ENCODE measurements at regions not wholly inside any gene's neighbourhood (a gene's known extent, or its start where the extent isn't known, plus 50 kb on each side); places are given as distances from the start of the nearest gene placed in this dataset.

DNA sequence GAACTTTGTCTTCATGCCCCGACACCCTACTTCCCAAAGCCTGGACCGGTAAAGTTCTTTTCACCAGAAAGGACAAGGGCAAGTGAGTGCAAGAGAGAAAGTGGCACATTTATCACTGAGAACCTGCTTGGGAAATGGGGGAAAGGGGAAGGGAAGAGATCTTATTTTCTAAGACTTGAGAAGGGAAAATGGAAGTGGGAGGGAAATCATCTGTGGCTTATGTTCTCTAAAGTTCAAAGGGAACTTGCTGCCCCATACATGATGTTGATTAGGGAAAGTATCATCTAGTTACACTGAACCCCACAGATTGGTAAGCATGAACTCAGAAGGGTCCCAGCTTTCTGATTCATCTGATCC, 199.5 kb upstream of the LPP start:
- Histone ChIP-seq H3K9me3 (no peaks in the 10 kb centered on the region), H3K27ac (peak overlapping the region in 7 of 10 donors; percentile 28 to 81 (median 42)), H3K4me3 (no peak overlapping the region), H3K4me1 (peaks cover 0 to 81% (median 36%) of the 10 kb centered on the region in 9 donors), H3K27me3 (no peaks in the 10 kb centered on the region), H3K36me3 (no peaks in the 10 kb centered on the region)
- WGBS, 2 donors: 84 to 95% methylated on average over 2 of the region's 2 CpGs
- no peak for ATAC-seq
- TF ChIP-seq, protein P1, sequence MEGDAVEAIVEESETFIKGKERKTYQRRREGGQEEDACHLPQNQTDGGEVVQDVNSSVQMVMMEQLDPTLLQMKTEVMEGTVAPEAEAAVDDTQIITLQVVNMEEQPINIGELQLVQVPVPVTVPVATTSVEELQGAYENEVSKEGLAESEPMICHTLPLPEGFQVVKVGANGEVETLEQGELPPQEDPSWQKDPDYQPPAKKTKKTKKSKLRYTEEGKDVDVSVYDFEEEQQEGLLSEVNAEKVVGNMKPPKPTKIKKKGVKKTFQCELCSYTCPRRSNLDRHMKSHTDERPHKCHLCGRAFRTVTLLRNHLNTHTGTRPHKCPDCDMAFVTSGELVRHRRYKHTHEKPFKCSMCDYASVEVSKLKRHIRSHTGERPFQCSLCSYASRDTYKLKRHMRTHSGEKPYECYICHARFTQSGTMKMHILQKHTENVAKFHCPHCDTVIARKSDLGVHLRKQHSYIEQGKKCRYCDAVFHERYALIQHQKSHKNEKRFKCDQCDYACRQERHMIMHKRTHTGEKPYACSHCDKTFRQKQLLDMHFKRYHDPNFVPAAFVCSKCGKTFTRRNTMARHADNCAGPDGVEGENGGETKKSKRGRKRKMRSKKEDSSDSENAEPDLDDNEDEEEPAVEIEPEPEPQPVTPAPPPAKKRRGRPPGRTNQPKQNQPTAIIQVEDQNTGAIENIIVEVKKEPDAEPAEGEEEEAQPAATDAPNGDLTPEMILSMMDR (IDR thresholded peaks at IDR 0.05): no peak
- intact Hi-C loops (cut with DNase I): loop anchor here in 2 of 10 donors (10.0 kb wide), 2 partner anchors 210 to 300 kb away; partner anchors contain the start of gene BCL6 (in 1 of the 2)
- DNase-seq: no peak

DNA sequence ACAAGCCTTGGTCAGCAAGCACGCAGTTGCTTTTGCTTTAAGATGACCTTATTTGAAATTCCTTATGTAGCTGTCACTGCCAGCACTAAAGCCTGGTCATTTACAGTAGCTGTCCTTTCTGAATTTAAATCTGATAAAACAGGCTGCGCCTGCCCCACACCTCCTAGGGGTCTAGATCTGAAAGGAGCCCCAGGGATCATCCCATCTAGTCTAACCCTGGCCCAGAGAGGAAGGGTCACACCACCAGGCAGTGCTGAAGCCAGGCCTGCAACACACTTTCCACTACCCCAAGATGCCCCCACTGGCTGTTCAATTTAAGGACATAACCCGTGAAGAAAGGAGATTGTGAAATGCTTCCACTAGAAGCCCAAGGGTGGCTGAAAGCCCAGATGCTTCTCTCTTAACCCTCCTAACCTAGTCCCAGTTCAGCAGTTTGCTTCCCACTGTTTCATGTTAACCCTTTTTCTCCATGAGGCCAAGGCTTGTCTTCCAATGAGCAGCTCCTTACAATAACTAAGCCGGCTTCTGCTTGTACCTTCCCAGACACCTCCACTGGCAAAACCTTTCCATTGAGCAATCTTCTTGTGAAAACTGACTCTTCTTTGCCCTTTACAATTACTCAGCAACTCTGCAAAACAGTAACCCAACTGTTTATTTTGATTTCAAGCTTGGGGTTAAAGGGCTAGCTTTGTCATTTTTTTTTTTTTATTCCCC, 198.9 kb upstream of the LPP start:
- Histone ChIP-seq H3K9me3 (no peaks in the 10 kb centered on the region), H3K4me3 (no peak overlapping the region), H3K4me1 (peaks cover 0 to 81% (median 35%) of the 10 kb centered on the region in 9 donors), H3K27ac (peak overlapping the region in 7 of 10 donors; percentile 28 to 81 (median 42)), H3K36me3 (no peaks in the 10 kb centered on the region), H3K27me3 (no peaks in the 10 kb centered on the region)
- WGBS, 2 donors: 66 to 68% methylated on average over 4 of the region's 4 CpGs
- intact Hi-C loops (cut with DNase I): loop anchor here in 3 of 10 donors (5.0 to 10.0 kb wide), 3 partner anchors 208 to 300 kb away; partner anchors contain the start of gene BCL6 (in 2 of the 3)
- DNase-seq: no peak
- peak; percentile 17 to 77 (median 32) for ATAC-seq
- TF ChIP-seq, protein P1 (IDR thresholded peaks at IDR 0.05): no peak

GRCh38 chr3:187955587-187955952, 198.4 kb upstream of the LPP start:
- TF ChIP-seq, protein P1 (IDR thresholded peaks at IDR 0.05): no peak
- no peak overlapping the region for H3K4me3 ChIP-seq
- no peaks in the 10 kb centered on the region for H3K27me3 ChIP-seq
- H3K36me3 ChIP-seq: no peaks in the 10 kb centered on the region
- ATAC-seq (peak in 1 of 8 donors; percentile 10), DNase-seq (no peak)
- no peaks in the 10 kb centered on the region for H3K9me3 ChIP-seq
- peaks cover 0 to 79% (median 35%) of the 10 kb centered on the region in 9 donors for H3K4me1 ChIP-seq
- peak overlapping the region in 2 of 10 donors; percentile 64 to 81 for H3K27ac ChIP-seq
- intact Hi-C loops (cut with DNase I): loop anchor here in 3 of 10 donors (5.0 to 10.0 kb wide), 3 partner anchors 208 to 299 kb away; partner anchors contain the start of gene BCL6 (in 2 of the 3)

- no peaks in the 10 kb centered on the region for H3K36me3 ChIP-seq
- peaks cover 0 to 73% (median 25%) of the 10 kb centered on the region in 9 donors for H3K4me1 ChIP-seq
- no peaks in the 10 kb centered on the region for H3K27me3 ChIP-seq
- DNase-seq: no peak
- WGBS, 2 donors: 68 to 74% methylated on average over 5 of the region's 5 CpGs
- intact Hi-C loops (cut with DNase I): loop anchor here in 3 of 10 donors (5.0 to 10.0 kb wide), 3 partner anchors 210 to 298 kb away; partner anchors contain the start of gene BCL6 (in 2 of the 3)
- peak overlapping the region in 8 of 10 donors; percentile 51 to 75 (median 58) for H3K27ac ChIP-seq
- H3K9me3 ChIP-seq: no peaks in the 10 kb centered on the region
- peak in 7 of 8 donors; percentile 31 to 85 (median 68) for ATAC-seq
- no peak overlapping the region for H3K4me3 ChIP-seq
- TF ChIP-seq, protein P1 (IDR thresholded peaks at IDR 0.05): no peak
Measured at GRCh38 chr3:187957165-187957581, 196.8 kb upstream of the LPP start.
